HAP-1 (cell line): ENCODE measurements at regions not wholly inside any gene's neighbourhood (a gene's known extent, or its start where the extent isn't known, plus 50 kb on each side); places are given as distances from the start of the nearest gene placed in this dataset.

Experiments used
- DNase-seq, 2 experiments: peaks; one replicate each; pipeline ENCODE4 v3.0.0-alpha.2; 2016 to 2020; ENCODE audit warnings: low spot score in 2 of 2
- H3K27me3 ChIP-seq: fragments of 250-450 bp; sonication (Bioruptor Pico); 2 replicates; pipeline ENCODE4 v1.5.1; 2020; ENCODE audit warnings: low read depth, mild to moderate bottlenecking, moderate library complexity
- H3K36me3 ChIP-seq: fragments of 250-450 bp; sonication (Bioruptor Pico); replicated peaks from 2 replicates; pipeline ENCODE4 v1.5.1; 2020; ENCODE audit warnings: mild to moderate bottlenecking
- H3K4me1 ChIP-seq: fragments of 250-450 bp; sonication (Bioruptor Pico); 2 replicates; pipeline ENCODE4 v1.5.1; 2020; ENCODE audit warnings: mild to moderate bottlenecking
- H3K4me3 ChIP-seq: fragments of 250-450 bp; sonication (Bioruptor Pico); 2 replicates; pipeline ENCODE4 v1.5.1; 2020; ENCODE audit warnings: mild to moderate bottlenecking, moderate library complexity
- H3K9me3 ChIP-seq: fragments of 250-450 bp; sonication (Bioruptor Pico); 2 replicates; pipeline ENCODE4 v1.5.1; 2020; ENCODE audit warnings: mild to moderate bottlenecking, moderate library complexity
- in situ Hi-C: fragments of 300-500 bp; cut with MboI; formaldehyde crosslinking; loops from 3 replicates; pipeline ENCODE4 v1.14.3; 2020; ENCODE audit warnings: low sequenced_read_pairs, inconsistent platforms, mixed read lengths

GRCh38 chr10:128952856-128953255 is 514.2 kb upstream of the MGMT start:
- Histone ChIP-seq H3K4me3 (no peak overlapping the region), H3K4me1 (no peaks in the 10 kb centered on the region), H3K36me3 (no peaks in the 10 kb centered on the region), H3K27me3 (no peaks in the 10 kb centered on the region), H3K9me3 (no peaks in the 10 kb centered on the region)
- no peak for DNase-seq
- in situ Hi-C loops = no loop called here

DNA sequence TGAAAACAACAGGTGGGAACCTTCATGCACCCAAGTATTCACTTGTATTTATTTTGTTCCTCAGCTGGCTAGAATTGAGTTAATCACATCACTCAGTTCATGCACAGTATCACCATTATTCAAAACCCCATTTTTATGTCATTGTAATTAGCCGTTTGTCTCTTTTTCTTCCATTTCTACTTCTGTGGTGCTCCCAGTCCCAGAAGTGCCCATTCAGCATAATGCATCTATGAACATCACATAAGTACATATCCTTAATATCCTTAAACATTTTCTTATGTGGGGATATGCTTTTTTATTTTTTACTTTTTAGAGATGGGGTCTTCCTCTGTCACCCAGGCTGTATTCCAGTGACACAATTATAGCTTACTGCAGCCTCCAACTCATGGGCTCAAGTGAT is 510.9 kb upstream of the MGMT start:
- H3K27me3 ChIP-seq = no peaks in the 10 kb centered on the region
- no peak overlapping the region for H3K4me3 ChIP-seq
- H3K4me1 ChIP-seq = no peaks in the 10 kb centered on the region
- in situ Hi-C loops = no loop called here
- DNase-seq = no peak
- no peaks in the 10 kb centered on the region for H3K9me3 ChIP-seq
- no peaks in the 10 kb centered on the region for H3K36me3 ChIP-seq

GRCh38 chr10:128957221-128957620 is 509.8 kb upstream of the MGMT start:
- no peaks in the 10 kb centered on the region for H3K4me1 ChIP-seq
- H3K27me3 ChIP-seq = no peaks in the 10 kb centered on the region
- no peak for DNase-seq
- H3K9me3 ChIP-seq = no peaks in the 10 kb centered on the region
- H3K4me3 ChIP-seq = no peak overlapping the region
- no peaks in the 10 kb centered on the region for H3K36me3 ChIP-seq
- in situ Hi-C loops = no loop called here

DNA sequence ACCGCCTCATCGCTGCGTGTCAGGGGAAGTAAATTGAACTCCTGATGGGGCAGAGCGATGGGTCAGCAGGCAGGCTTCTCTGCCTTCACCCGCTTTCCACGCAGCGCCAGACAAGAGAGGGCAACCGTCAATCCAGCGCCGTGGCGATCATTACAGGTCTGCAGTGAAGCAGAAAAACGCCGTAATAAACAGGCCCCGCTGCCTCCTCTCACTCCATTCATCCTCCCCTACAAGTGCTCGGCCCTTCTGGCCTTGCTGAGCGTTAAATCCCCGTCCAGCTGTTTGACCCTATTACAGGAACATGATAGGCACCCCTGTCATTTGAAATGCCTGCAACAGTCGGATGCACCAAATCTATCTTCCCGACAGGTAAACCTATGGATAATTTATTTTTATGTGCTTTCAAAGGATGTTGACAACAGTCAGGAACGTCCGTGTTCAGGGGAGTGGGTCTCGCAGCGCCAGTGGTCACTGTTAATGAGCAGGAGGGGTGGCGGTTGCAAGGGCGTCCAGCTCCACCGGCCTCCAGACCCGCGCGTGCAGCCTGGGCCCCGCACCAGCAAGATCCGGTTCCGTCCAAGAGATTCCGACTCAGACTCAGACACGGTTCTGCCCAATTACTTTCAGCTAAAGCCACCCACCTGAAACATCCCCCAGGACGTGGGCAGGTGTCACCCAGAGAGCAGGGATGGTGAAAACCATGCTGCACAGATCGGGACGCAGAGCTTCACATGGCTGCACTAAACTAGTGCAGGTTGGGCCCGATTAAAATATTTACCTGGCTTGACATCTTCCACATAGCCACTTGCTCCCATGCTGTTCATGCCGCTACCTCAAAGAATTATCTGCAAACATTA is 508.0 kb upstream of the MGMT start:
- Histone ChIP-seq H3K36me3 (no peaks in the 10 kb centered on the region), H3K9me3 (no peaks in the 10 kb centered on the region), H3K27me3 (no peaks in the 10 kb centered on the region), H3K4me3 (no peak overlapping the region), H3K4me1 (no peaks in the 10 kb centered on the region)
- in situ Hi-C loops = no loop called here
- no peak for DNase-seq

GRCh38 chr10:128959746-128960145 is 507.3 kb upstream of the MGMT start:
- Histone ChIP-seq H3K9me3 (no peaks in the 10 kb centered on the region), H3K27me3 (no peaks in the 10 kb centered on the region), H3K36me3 (no peaks in the 10 kb centered on the region), H3K4me1 (no peaks in the 10 kb centered on the region), H3K4me3 (no peak overlapping the region)
- no peak for DNase-seq
- in situ Hi-C loops = no loop called here

- H3K9me3 ChIP-seq = no peaks in the 10 kb centered on the region
- no peak for DNase-seq
- no peaks in the 10 kb centered on the region for H3K27me3 ChIP-seq
- H3K4me3 ChIP-seq = no peak overlapping the region
- H3K36me3 ChIP-seq = no peaks in the 10 kb centered on the region
- no peaks in the 10 kb centered on the region for H3K4me1 ChIP-seq
- in situ Hi-C loops = no loop called here
These were observed 506.5 kb upstream of the MGMT start for GRCh38 chr10:128960517-128960916.

GRCh38 chr10:128962182-128962581 is 504.9 kb upstream of the MGMT start:
- in situ Hi-C loops = no loop called here
- H3K4me1 ChIP-seq = no peaks in the 10 kb centered on the region
- no peak overlapping the region for H3K4me3 ChIP-seq
- no peaks in the 10 kb centered on the region for H3K36me3 ChIP-seq
- H3K9me3 ChIP-seq = no peaks in the 10 kb centered on the region
- no peaks in the 10 kb centered on the region for H3K27me3 ChIP-seq
- DNase-seq = no peak

DNA sequence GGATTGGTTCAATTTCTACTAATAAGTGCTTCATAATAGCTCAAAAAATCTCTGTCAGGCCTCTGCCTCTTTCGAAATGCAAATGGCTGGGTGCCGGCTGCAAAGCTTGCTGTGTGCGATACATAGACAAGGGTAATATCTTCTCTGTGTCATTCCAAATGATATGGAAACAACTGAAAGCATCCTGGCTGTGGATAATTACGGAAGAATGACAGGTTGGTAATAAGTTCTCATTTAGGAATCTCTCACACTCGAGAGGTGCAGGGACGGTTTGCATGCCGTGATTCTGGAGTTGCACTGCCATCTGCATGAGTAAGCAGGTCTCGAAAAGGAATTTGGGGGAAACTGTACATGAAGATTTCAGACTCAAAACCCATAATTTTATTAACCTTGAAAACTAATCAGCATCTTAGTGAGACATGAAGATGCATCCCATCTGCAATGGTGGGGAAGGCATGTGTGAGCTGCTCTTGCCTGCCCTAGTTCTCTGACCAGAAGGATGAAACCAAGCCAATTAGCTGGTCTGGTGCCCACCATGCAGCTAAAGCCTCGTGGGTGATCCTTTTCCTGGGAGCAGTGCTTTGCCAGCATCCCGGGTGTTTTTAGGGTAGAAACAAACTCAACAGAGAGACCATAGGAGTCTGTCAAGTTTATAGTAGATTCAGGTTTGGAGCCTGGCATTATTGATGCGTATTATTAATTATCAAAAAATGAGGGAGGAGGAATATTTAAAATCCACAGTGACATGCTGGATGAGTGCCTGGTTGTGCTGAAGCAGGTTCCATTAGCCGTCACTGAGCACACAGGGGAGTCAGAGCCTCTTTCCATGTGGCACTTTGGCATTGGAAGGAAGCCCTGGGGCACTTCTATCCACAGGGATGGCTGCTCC is 503.6 kb upstream of the MGMT start:
- in situ Hi-C loops = no loop called here

GRCh38 chr10:128964100-128964403 is 503.0 kb upstream of the MGMT start:
- no peak for DNase-seq
- H3K27me3 ChIP-seq = no peaks in the 10 kb centered on the region
- no peaks in the 10 kb centered on the region for H3K36me3 ChIP-seq
- H3K4me3 ChIP-seq = no peak overlapping the region
- no peaks in the 10 kb centered on the region for H3K4me1 ChIP-seq
- no peaks in the 10 kb centered on the region for H3K9me3 ChIP-seq
- in situ Hi-C loops = no loop called here

More for the DNA sequence above, 503.6 kb upstream of the MGMT start:
- no peak for DNase-seq
- Histone ChIP-seq H3K4me1 (no peaks in the 10 kb centered on the region), H3K4me3 (no peak overlapping the region), H3K9me3 (no peaks in the 10 kb centered on the region), H3K36me3 (no peaks in the 10 kb centered on the region), H3K27me3 (no peaks in the 10 kb centered on the region)

DNA sequence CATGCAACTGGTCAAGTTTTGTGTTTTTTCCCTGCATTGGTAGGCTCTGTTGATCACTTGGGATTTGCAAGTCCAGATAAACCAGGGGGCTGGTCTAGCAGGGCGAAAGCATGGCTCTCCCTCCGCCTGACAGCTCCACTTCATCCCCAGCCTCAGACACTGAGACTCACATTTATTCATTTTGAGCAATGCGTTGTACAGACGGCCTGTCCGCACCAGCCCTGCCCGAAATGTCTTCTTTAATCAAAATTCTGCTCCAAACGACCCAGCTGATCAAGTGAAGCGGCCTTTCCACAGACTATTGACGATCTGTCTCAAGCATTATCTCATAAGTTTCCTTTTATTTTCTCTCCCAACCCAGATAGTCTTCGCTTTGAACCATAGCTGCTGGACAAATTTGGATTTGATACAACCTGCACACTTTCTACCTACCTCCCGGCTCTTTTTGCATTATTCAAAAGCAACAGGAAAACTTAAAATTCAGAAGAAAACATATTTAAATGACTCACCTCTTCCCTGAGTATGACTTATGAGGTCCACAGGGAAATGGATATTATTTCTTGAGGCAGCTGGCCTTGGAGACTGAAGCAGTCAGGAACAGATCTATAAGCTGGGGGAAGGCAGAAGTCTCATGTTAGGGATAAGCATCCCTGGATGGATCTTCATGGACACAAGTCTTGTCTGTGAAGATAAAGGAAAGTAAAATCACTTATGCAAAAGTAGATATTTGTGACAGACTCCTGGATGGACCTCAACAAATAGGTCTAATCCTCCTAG is 498.9 kb upstream of the MGMT start:
- H3K36me3 ChIP-seq = no peaks in the 10 kb centered on the region
- H3K27me3 ChIP-seq = no peaks in the 10 kb centered on the region
- no peaks in the 10 kb centered on the region for H3K9me3 ChIP-seq
- in situ Hi-C loops = no loop called here
- no peaks in the 10 kb centered on the region for H3K4me1 ChIP-seq
- no peak overlapping the region for H3K4me3 ChIP-seq
- DNase-seq = no peak

GRCh38 chr10:128969551-128969950 is 497.5 kb upstream of the MGMT start:
- no peaks in the 10 kb centered on the region for H3K4me1 ChIP-seq
- H3K4me3 ChIP-seq = no peak overlapping the region
- no peaks in the 10 kb centered on the region for H3K36me3 ChIP-seq
- no peaks in the 10 kb centered on the region for H3K9me3 ChIP-seq
- DNase-seq = no peak
- no peaks in the 10 kb centered on the region for H3K27me3 ChIP-seq
- in situ Hi-C loops = no loop called here

GRCh38 chr10:128971374-128972035 is 495.5 kb upstream of the MGMT start:
- no peaks in the 10 kb centered on the region for H3K9me3 ChIP-seq
- in situ Hi-C loops = no loop called here
- DNase-seq = no peak
- no peaks in the 10 kb centered on the region for H3K36me3 ChIP-seq
- no peaks in the 10 kb centered on the region for H3K4me1 ChIP-seq
- H3K4me3 ChIP-seq = no peak overlapping the region
- no peaks in the 10 kb centered on the region for H3K27me3 ChIP-seq

- DNase-seq = no peak
- no peaks in the 10 kb centered on the region for H3K4me1 ChIP-seq
- no peaks in the 10 kb centered on the region for H3K27me3 ChIP-seq
- in situ Hi-C loops = no loop called here
- no peak overlapping the region for H3K4me3 ChIP-seq
- no peaks in the 10 kb centered on the region for H3K9me3 ChIP-seq
- no peaks in the 10 kb centered on the region for H3K36me3 ChIP-seq
These were observed 495.0 kb upstream of the MGMT start for GRCh38 chr10:128972036-128972405.
